Transverse colon (tissue), 4 donors: ENCODE measurements at regions not wholly inside any gene's neighbourhood (a gene's known extent, or its start where the extent isn't known, plus 50 kb on each side); places are given as distances from the start of the nearest gene placed in this dataset.

Source experiments
- CTCF ChIP-seq, 5 experiments: fragments of 200-600 bp in 3 of 5; fragments of 450-650 bp in 2 of 5; sonication (generic) in 3 of 5; IDR thresholded peaks; 1 replicate in 2 of 5; 2 replicates in 3 of 5; pipeline ENCODE4 v1.5.1; 2016 to 2017; ENCODE audit warnings: antibody characterized with exemption in 5 of 5, inconsistent platforms in 3 of 5, mild to moderate bottlenecking in 2 of 5, moderate library complexity in 1 of 5
- EP300 ChIP-seq: sonication (generic); formaldehyde crosslinking; IDR thresholded peaks from one replicate; pipeline ENCODE4 v1.6.1; 2017; ENCODE audit warnings: antibody characterized with exemption, low read depth
- POLR2A ChIP-seq: fragments of 450-650 bp; IDR thresholded peaks from one replicate; pipeline ENCODE4 v1.6.1; 2016; ENCODE audit warnings: antibody characterized with exemption, mild to moderate bottlenecking, moderate library complexity
- POLR2AphosphoS5 ChIP-seq, 3 donors: sonication (generic); formaldehyde crosslinking; IDR thresholded peaks; one replicate each; pipeline ENCODE4 v1.6.1; 2016; ENCODE audit warnings: antibody characterized with exemption in 3 of 3

GRCh38 chr1:201753492-201753891 is 75.5 kb upstream of the IPO9 start:
- no peak for TF ChIP-seq POLR2A
- no peak for TF ChIP-seq CTCF (IDR thresholded peaks at IDR 0.05)
- TF ChIP-seq POLR2AphosphoS5 (IDR thresholded peaks at IDR 0.05), result no peak
- no peak for TF ChIP-seq EP300
